ENCODE measurements at regions not wholly inside any gene's neighbourhood (a gene's known extent, or its start where the extent isn't known, plus 50 kb on each side); places are given as distances from the start of the nearest gene placed in this dataset.

DNA sequence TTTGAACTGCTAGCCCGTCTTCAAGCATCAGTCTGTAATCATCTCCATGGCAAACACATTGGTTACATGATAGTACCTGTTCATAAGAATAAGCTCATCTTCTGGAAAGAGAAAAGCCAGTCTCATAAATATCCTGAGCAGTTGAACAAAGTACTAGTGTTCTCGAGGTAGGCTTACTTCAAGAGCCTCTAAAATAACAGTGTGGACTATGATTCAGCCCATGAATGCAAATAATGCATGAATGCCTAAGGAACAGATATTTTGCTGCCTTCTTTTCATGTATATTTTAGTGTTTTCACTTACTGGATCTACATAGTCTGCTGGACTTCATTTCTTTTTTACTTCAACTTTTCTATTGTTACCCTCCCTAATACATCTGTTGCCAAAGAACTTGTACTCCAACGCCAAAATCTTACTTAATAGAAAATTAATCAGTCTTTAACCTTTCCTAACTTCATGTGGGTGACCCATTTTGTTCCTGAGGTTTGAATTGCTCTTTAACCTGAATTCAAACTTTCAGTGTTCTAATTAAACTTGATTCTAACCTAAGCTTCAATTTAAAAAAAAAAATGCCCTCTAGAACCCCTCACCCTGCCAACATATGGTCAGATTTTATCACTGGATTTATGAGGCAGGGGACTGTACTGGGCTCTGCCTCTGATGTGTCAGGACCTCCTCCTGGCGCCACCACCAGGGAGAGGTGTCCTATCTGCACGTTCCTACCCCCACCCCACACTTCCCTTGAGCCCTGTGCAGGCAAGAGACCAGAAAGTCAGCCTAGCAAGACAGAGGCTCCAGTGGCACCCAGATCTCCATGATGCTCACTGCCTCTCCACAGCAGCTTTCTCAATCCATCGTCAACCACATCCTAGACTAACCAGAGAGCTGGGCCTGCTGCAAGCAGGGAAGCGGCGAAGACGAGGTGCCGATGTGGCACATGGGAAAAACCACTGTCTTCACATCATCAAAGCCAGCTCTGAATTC is 264.7 kb upstream of the ID2 start:
- Histone ChIP-seq H4K20me1 (ENCODE audit: insufficient read depth, low read length) (no peaks in the 10 kb centered on the region), H3K36me3 (replicated peaks in 1 of 2; ENCODE audit: control insufficient read depth in 1 of 2, insufficient read depth in 2 of 2, low read length in 2 of 2) (no peaks in the 10 kb centered on the region), H3K27ac (ENCODE audit: low read depth in 1 of 2, low read length in 2 of 2) (no peak overlapping the region), H3K4me3 (replicated peaks in 1 of 3; ENCODE audit: low read depth in 2 of 3, low read length in 3 of 3) (no peak overlapping the region), H3K4me1 (ENCODE audit: control insufficient read depth in 1 of 2, insufficient read depth in 2 of 2, low read length in 2 of 2) (peaks cover 55 to 58% of the 10 kb centered on the region in 2 donors), H3K27me3 (ENCODE audit: control insufficient read depth in 2 of 2, insufficient read depth in 2 of 2, low read length in 2 of 2) (no peaks in the 10 kb centered on the region), H3K79me2 (ENCODE audit: insufficient read depth, low read length) (no peaks in the 10 kb centered on the region), H3K9me3 (replicated peaks in 1 of 2; ENCODE audit: control insufficient read depth in 1 of 2, insufficient read depth in 1 of 2, low read length in 2 of 2) (no peaks in the 10 kb centered on the region), H3K4me2 (replicated peaks; ENCODE audit: extremely low read depth, low read length, poor library complexity, severe bottlenecking) (no peak overlapping the region), H2AFZ (ENCODE audit: insufficient read depth, low read depth, low read length, poor library complexity, severe bottlenecking) (peak overlapping the region; percentile 9), H3K9ac (ENCODE audit: insufficient read depth, low read length, poor library complexity, severe bottlenecking) (no peak overlapping the region)
- peaks cover 2 to 3% of the 10 kb centered on the region in 2 donors for H3K36me3 Mint-ChIP-seq
- no peak overlapping the region for H3K4me3 Mint-ChIP-seq
- WGBS (ENCODE audit: insufficient coverage): 63% methylated on average over 9 of the region's 10 CpGs
- peaks cover 0 to 2% (median 0%) of the 10 kb centered on the region in 7 donors for H3K9me3 Mint-ChIP-seq
- H3K27me3 Mint-ChIP-seq (ENCODE audit: low read depth in 3 of 3): peaks cover 0 to 4% (median 0%) of the 10 kb centered on the region in 3 donors
- intact Hi-C loops (cut with micrococcal nuclease): loop anchor here (10.0 kb wide), 3 partner anchors 58 to 268 kb away; partner anchors contain the start of gene ID2 (in 1 of the 2)
- H3K4me1 Mint-ChIP-seq: peaks cover 61% of the 10 kb centered on the region
- TF ChIP-seq, protein P1, sequence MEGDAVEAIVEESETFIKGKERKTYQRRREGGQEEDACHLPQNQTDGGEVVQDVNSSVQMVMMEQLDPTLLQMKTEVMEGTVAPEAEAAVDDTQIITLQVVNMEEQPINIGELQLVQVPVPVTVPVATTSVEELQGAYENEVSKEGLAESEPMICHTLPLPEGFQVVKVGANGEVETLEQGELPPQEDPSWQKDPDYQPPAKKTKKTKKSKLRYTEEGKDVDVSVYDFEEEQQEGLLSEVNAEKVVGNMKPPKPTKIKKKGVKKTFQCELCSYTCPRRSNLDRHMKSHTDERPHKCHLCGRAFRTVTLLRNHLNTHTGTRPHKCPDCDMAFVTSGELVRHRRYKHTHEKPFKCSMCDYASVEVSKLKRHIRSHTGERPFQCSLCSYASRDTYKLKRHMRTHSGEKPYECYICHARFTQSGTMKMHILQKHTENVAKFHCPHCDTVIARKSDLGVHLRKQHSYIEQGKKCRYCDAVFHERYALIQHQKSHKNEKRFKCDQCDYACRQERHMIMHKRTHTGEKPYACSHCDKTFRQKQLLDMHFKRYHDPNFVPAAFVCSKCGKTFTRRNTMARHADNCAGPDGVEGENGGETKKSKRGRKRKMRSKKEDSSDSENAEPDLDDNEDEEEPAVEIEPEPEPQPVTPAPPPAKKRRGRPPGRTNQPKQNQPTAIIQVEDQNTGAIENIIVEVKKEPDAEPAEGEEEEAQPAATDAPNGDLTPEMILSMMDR (IDR thresholded peaks at IDR 0.05): no peak
- H3K27ac Mint-ChIP-seq: peak overlapping the region in 2 of 7 donors; percentile 58 to 64
- DNase-seq: no peak

- Mint-ChIP-seq H3K27ac (no peak overlapping the region), H3K4me3 (no peak overlapping the region), H3K9me3 (peaks cover 0 to 2% (median 0%) of the 10 kb centered on the region in 7 donors), H3K4me1 (peaks cover 48% of the 10 kb centered on the region), H3K27me3 (ENCODE audit: low read depth in 3 of 3) (peaks cover 0 to 4% (median 0%) of the 10 kb centered on the region in 3 donors), H3K36me3 (peaks cover 2 to 3% of the 10 kb centered on the region in 2 donors)
- no peak overlapping the region for H2AFZ ChIP-seq (ENCODE audit: insufficient read depth, low read depth, low read length, poor library complexity, severe bottlenecking)
- TF ChIP-seq, protein P1 (IDR thresholded peaks at IDR 0.05): no peak
- H3K4me3 ChIP-seq (replicated peaks in 1 of 3; ENCODE audit: low read depth in 2 of 3, low read length in 3 of 3): no peak overlapping the region
- H3K4me1 ChIP-seq (ENCODE audit: control insufficient read depth in 1 of 2, insufficient read depth in 2 of 2, low read length in 2 of 2): peaks cover 42 to 45% of the 10 kb centered on the region in 2 donors
- H4K20me1 ChIP-seq (ENCODE audit: insufficient read depth, low read length): no peaks in the 10 kb centered on the region
- DNase-seq: no peak
- no peak overlapping the region for H3K4me2 ChIP-seq (replicated peaks; ENCODE audit: extremely low read depth, low read length, poor library complexity, severe bottlenecking)
- no peaks in the 10 kb centered on the region for H3K79me2 ChIP-seq (ENCODE audit: insufficient read depth, low read length)
- H3K9me3 ChIP-seq (replicated peaks in 1 of 2; ENCODE audit: control insufficient read depth in 1 of 2, insufficient read depth in 1 of 2, low read length in 2 of 2): no peaks in the 10 kb centered on the region
- H3K9ac ChIP-seq (ENCODE audit: insufficient read depth, low read length, poor library complexity, severe bottlenecking): no peak overlapping the region
- intact Hi-C loops (cut with micrococcal nuclease): loop anchor here (10.0 kb wide), 3 partner anchors 56 to 266 kb away; partner anchors contain the start of gene ID2 (in 1 of the 2)
- no peak overlapping the region for H3K27ac ChIP-seq (ENCODE audit: low read depth in 1 of 2, low read length in 2 of 2)
- WGBS (ENCODE audit: insufficient coverage): 89% methylated on average over 2 of the region's 3 CpGs
- no peaks in the 10 kb centered on the region for H3K36me3 ChIP-seq (replicated peaks in 1 of 2; ENCODE audit: control insufficient read depth in 1 of 2, insufficient read depth in 2 of 2, low read length in 2 of 2)
- no peaks in the 10 kb centered on the region for H3K27me3 ChIP-seq (ENCODE audit: control insufficient read depth in 2 of 2, insufficient read depth in 2 of 2, low read length in 2 of 2)
Observed at GRCh38 chr2:8418721-8419120, 263.1 kb upstream of the ID2 start.

Measured in CD14-positive monocyte (primary cell).